GM12878 (cell line): ENCODE measurements at regions not wholly inside any gene's neighbourhood (a gene's known extent, or its start where the extent isn't known, plus 50 kb on each side); places are given as distances from the start of the nearest gene placed in this dataset.

ENCODE experiments used
- CBX3 ChIP-seq: fragments of 200-600 bp; sonication (generic); IDR thresholded peaks from 2 replicates; pipeline ENCODE4 v1.6.1; 2016; ENCODE audit warnings: low read depth, borderline replicate concordance
- CREB1 ChIP-seq: IDR thresholded peaks from 2 replicates; pipeline ENCODE4 v1.6.1; 2012; ENCODE audit warnings: low read depth, mild to moderate bottlenecking, inconsistent platforms
- EZH2 ChIP-seq: IDR thresholded peaks from 2 replicates; pipeline ENCODE4 v1.6.1; 2012; ENCODE audit warnings: low read depth, mild to moderate bottlenecking, control low read depth, inconsistent platforms, low read length, borderline replicate concordance; ENCODE audit not compliant: control insufficient read depth
- HCFC1 ChIP-seq: fragments of 150-350 bp; IDR thresholded peaks from 2 replicates; pipeline ENCODE4 v1.6.1; 2014; ENCODE audit warnings: low read length
- MXI1 ChIP-seq: fragments of 150-350 bp; IDR thresholded peaks from 2 replicates; pipeline ENCODE4 v1.6.1; 2011; ENCODE audit warnings: low read depth, mild to moderate bottlenecking, inconsistent platforms, low read length, improper control_type of control experiment
- PAX8 ChIP-seq: fragments of 450-650 bp; IDR thresholded peaks from 2 replicates; pipeline ENCODE4 v1.6.1; 2017; ENCODE audit warnings: mild to moderate bottlenecking, moderate library complexity
- RAD21 ChIP-seq: IDR thresholded peaks from 2 replicates; pipeline ENCODE4 v1.6.1; 2011; ENCODE audit warnings: mild to moderate bottlenecking, low read depth, low read length, moderate library complexity; ENCODE audit not compliant: insufficient read depth
- SP1 ChIP-seq: IDR thresholded peaks from one replicate; pipeline ENCODE4 v1.6.1; 2011; ENCODE audit warnings: low read depth, low read length
- TARDBP ChIP-seq: IDR thresholded peaks from 2 replicates; pipeline ENCODE4 v1.6.1; 2016; ENCODE audit warnings: borderline replicate concordance
- TF ChIP-seq, protein P1 (sequence below): fragments of 450-650 bp; IDR thresholded peaks from 2 replicates; pipeline ENCODE4 v1.6.1; 2016; ENCODE audit warnings: mild to moderate bottlenecking
- TF ChIP-seq, protein P2 (sequence below): fragments of 450-650 bp; IDR thresholded peaks from 2 replicates; pipeline ENCODE4 v1.6.1; 2018; ENCODE audit warnings: borderline replicate concordance, mild to moderate bottlenecking; ENCODE audit not compliant: partially characterized antibody
- TF ChIP-seq, protein P3 (sequence below): fragments of 450-650 bp; IDR thresholded peaks from 2 replicates; pipeline ENCODE4 v1.6.1; 2018; ENCODE audit warnings: mild to moderate bottlenecking, low read depth, moderate library complexity; ENCODE audit not compliant: partially characterized antibody
- TF ChIP-seq, protein P4 (sequence below): fragments of 150-350 bp; IDR thresholded peaks from 2 replicates; pipeline ENCODE4 v1.6.1; 2014; ENCODE audit warnings: mild to moderate bottlenecking, low read depth, low read length
- TF ChIP-seq, protein P5 (sequence below): fragments of 450-650 bp; IDR thresholded peaks from 2 replicates; pipeline ENCODE4 v1.6.1; 2017; ENCODE audit warnings: mild to moderate bottlenecking, moderate library complexity

DNA sequence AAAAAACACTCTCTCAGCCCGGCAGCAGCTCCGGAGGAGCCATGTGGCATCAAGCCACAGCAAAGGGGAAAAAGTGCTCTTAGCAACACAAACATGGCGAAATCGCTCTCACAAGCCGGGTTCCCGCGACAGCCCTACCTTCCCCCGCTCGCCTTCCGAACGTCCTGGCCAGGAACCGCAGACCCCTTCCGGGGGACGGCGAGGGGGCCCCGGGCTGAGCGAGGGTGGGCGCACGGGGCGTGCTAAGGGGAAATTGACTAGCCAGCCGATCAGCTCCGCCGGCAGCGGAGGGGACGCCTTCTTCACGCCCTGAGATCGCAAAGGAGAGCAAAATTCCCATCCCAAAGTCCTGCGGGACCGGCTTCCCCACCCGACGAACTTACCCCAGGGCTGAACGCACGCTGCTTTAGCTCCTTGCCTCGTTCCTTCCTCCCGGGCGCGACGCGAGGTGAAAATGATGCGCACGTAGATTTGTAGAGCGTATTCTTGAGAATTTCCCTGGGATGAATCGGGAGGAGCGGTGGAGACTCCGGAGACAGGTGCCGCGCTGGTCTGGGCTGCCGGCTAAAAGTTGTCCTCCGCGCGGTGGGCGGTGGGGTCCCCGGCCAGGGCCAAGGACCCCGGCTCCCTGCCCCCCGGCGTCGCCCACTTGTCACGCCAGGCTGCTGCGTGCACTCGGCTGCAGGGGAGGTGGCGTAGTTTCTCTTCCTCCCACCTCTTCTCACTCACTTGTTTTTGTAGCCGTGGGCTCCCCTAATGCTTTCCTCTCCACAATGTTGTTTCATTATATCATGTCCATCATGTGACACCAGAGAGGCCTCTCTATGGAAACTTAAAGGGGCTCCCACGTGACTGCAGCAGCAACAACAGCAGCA lies 220.1 kb upstream of the MKLN1 start (continued):
- TF ChIP-seq, protein P1, sequence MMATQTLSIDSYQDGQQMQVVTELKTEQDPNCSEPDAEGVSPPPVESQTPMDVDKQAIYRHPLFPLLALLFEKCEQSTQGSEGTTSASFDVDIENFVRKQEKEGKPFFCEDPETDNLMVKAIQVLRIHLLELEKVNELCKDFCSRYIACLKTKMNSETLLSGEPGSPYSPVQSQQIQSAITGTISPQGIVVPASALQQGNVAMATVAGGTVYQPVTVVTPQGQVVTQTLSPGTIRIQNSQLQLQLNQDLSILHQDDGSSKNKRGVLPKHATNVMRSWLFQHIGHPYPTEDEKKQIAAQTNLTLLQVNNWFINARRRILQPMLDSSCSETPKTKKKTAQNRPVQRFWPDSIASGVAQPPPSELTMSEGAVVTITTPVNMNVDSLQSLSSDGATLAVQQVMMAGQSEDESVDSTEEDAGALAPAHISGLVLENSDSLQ, result peak; percentile 82
- TF ChIP-seq PAX8, result no peak
- no peak for TF ChIP-seq TARDBP
- no peak; the same call in 1 of the 2 replicates for TF ChIP-seq HCFC1
- TF ChIP-seq EZH2, result no peak
- TF ChIP-seq, protein P2, sequence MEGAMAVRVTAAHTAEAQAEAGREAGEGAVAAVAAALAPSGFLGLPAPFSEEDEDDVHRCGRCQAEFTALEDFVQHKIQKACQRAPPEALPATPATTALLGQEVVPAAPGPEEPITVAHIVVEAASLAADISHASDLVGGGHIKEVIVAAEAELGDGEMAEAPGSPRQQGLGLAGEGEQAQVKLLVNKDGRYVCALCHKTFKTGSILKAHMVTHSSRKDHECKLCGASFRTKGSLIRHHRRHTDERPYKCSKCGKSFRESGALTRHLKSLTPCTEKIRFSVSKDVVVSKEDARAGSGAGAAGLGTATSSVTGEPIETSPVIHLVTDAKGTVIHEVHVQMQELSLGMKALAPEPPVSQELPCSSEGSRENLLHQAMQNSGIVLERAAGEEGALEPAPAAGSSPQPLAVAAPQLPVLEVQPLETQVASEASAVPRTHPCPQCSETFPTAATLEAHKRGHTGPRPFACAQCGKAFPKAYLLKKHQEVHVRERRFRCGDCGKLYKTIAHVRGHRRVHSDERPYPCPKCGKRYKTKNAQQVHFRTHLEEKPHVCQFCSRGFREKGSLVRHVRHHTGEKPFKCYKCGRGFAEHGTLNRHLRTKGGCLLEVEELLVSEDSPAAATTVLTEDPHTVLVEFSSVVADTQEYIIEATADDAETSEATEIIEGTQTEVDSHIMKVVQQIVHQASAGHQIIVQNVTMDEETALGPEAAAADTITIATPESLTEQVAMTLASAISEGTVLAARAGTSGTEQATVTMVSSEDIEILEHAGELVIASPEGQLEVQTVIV, result no peak
- TF ChIP-seq, protein P3, sequence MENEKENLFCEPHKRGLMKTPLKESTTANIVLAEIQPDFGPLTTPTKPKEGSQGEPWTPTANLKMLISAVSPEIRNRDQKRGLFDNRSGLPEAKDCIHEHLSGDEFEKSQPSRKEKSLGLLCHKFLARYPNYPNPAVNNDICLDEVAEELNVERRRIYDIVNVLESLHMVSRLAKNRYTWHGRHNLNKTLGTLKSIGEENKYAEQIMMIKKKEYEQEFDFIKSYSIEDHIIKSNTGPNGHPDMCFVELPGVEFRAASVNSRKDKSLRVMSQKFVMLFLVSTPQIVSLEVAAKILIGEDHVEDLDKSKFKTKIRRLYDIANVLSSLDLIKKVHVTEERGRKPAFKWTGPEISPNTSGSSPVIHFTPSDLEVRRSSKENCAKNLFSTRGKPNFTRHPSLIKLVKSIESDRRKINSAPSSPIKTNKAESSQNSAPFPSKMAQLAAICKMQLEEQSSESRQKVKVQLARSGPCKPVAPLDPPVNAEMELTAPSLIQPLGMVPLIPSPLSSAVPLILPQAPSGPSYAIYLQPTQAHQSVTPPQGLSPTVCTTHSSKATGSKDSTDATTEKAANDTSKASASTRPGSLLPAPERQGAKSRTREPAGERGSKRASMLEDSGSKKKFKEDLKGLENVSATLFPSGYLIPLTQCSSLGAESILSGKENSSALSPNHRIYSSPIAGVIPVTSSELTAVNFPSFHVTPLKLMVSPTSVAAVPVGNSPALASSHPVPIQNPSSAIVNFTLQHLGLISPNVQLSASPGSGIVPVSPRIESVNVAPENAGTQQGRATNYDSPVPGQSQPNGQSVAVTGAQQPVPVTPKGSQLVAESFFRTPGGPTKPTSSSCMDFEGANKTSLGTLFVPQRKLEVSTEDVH, result no peak
- TF ChIP-seq SP1, result no peak
- 0 out of 2 replicates have a peak, but pooled peaks have one; percentile 8 for TF ChIP-seq RAD21
- TF ChIP-seq CREB1, result peak; percentile 75
- TF ChIP-seq, protein P4, sequence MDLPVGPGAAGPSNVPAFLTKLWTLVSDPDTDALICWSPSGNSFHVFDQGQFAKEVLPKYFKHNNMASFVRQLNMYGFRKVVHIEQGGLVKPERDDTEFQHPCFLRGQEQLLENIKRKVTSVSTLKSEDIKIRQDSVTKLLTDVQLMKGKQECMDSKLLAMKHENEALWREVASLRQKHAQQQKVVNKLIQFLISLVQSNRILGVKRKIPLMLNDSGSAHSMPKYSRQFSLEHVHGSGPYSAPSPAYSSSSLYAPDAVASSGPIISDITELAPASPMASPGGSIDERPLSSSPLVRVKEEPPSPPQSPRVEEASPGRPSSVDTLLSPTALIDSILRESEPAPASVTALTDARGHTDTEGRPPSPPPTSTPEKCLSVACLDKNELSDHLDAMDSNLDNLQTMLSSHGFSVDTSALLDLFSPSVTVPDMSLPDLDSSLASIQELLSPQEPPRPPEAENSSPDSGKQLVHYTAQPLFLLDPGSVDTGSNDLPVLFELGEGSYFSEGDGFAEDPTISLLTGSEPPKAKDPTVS, result no peak
- TF ChIP-seq CBX3, result no peak
- peak; percentile 98 for TF ChIP-seq MXI1
- TF ChIP-seq, protein P5, sequence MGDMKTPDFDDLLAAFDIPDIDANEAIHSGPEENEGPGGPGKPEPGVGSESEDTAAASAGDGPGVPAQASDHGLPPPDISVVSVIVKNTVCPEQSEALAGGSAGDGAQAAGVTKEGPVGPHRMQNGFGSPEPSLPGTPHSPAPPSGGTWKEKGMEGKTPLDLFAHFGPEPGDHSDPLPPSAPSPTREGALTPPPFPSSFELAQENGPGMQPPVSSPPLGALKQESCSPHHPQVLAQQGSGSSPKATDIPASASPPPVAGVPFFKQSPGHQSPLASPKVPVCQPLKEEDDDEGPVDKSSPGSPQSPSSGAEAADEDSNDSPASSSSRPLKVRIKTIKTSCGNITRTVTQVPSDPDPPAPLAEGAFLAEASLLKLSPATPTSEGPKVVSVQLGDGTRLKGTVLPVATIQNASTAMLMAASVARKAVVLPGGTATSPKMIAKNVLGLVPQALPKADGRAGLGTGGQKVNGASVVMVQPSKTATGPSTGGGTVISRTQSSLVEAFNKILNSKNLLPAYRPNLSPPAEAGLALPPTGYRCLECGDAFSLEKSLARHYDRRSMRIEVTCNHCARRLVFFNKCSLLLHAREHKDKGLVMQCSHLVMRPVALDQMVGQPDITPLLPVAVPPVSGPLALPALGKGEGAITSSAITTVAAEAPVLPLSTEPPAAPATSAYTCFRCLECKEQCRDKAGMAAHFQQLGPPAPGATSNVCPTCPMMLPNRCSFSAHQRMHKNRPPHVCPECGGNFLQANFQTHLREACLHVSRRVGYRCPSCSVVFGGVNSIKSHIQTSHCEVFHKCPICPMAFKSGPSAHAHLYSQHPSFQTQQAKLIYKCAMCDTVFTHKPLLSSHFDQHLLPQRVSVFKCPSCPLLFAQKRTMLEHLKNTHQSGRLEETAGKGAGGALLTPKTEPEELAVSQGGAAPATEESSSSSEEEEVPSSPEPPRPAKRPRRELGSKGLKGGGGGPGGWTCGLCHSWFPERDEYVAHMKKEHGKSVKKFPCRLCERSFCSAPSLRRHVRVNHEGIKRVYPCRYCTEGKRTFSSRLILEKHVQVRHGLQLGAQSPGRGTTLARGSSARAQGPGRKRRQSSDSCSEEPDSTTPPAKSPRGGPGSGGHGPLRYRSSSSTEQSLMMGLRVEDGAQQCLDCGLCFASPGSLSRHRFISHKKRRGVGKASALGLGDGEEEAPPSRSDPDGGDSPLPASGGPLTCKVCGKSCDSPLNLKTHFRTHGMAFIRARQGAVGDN, result peak; percentile 78
